NB4 (cell line): ENCODE measurements at regions not wholly inside any gene's neighbourhood (a gene's known extent, or its start where the extent isn't known, plus 50 kb on each side); places are given as distances from the start of the nearest gene placed in this dataset.

Source experiments
- DNase-seq: peaks from one replicate; pipeline ENCODE4 v3.0.0; 2010; ENCODE audit warnings: low read depth
- H3K4me3 ChIP-seq: one replicate; pipeline ENCODE4 v1.5.1; 2011; ENCODE audit warnings: mild to moderate bottlenecking, low read depth, low read length, moderate library complexity
- CTCF ChIP-seq: IDR thresholded peaks from one replicate; pipeline ENCODE4 v1.5.1; 2012; ENCODE audit warnings: low read depth, low read length
- MAX ChIP-seq: IDR thresholded peaks from 2 replicates; pipeline ENCODE4 v1.6.1; 2011; ENCODE audit warnings: low read depth, low read length
- MYC ChIP-seq: IDR thresholded peaks from 2 replicates; pipeline ENCODE4 v1.6.1; 2011; ENCODE audit warnings: low read depth, low read length
- POLR2A ChIP-seq: IDR thresholded peaks from 2 replicates; pipeline ENCODE4 v1.6.1; 2011; ENCODE audit warnings: mild to moderate bottlenecking; ENCODE audit not compliant: insufficient read length; ENCODE audit errors: extremely low read depth

GRCh38 chr2:107358362-107358761, 468.3 kb upstream of the RGPD4 start:
- H3K4me3 ChIP-seq = no peak overlapping the region
- no peak for TF ChIP-seq MAX
- no peak for TF ChIP-seq POLR2A
- no peak for TF ChIP-seq CTCF
- TF ChIP-seq MYC = no peak
- no peak for DNase-seq

- TF ChIP-seq MAX (no peak), CTCF (no peak), POLR2A (no peak), MYC (no peak)
- no peak overlapping the region for H3K4me3 ChIP-seq
- no peak for DNase-seq
Observed at GRCh38 chr2:107359021-107359420, 467.7 kb upstream of the RGPD4 start.

- TF ChIP-seq CTCF = no peak
- TF ChIP-seq MYC = no peak
- no peak for TF ChIP-seq POLR2A
- H3K4me3 ChIP-seq = no peak overlapping the region
- no peak for DNase-seq
Observed at GRCh38 chr2:107361751-107362381, 464.8 kb upstream of the RGPD4 start.

GRCh38 chr2:107362993-107363392, 463.7 kb upstream of the RGPD4 start:
- TF ChIP-seq MAX = no peak
- no peak for TF ChIP-seq MYC
- TF ChIP-seq POLR2A = no peak
- no peak for TF ChIP-seq CTCF
- no peak for DNase-seq
- H3K4me3 ChIP-seq = no peak overlapping the region

GRCh38 chr2:107363806-107364205, 462.9 kb upstream of the RGPD4 start:
- TF ChIP-seq MYC (no peak), POLR2A (no peak), CTCF (no peak), MAX (no peak)
- DNase-seq = no peak
- no peak overlapping the region for H3K4me3 ChIP-seq

GRCh38 chr2:107364361-107364950, 462.2 kb upstream of the RGPD4 start:
- no peak for TF ChIP-seq CTCF
- no peak overlapping the region for H3K4me3 ChIP-seq
- no peak for DNase-seq
